ENCODE measurements at regions not wholly inside any gene's neighbourhood (a gene's known extent, or its start where the extent isn't known, plus 50 kb on each side); places are given as distances from the start of the nearest gene placed in this dataset.
A peak's percentile ranks its signal among the peaks of the same experiment; 100 is the strongest.

DNA sequence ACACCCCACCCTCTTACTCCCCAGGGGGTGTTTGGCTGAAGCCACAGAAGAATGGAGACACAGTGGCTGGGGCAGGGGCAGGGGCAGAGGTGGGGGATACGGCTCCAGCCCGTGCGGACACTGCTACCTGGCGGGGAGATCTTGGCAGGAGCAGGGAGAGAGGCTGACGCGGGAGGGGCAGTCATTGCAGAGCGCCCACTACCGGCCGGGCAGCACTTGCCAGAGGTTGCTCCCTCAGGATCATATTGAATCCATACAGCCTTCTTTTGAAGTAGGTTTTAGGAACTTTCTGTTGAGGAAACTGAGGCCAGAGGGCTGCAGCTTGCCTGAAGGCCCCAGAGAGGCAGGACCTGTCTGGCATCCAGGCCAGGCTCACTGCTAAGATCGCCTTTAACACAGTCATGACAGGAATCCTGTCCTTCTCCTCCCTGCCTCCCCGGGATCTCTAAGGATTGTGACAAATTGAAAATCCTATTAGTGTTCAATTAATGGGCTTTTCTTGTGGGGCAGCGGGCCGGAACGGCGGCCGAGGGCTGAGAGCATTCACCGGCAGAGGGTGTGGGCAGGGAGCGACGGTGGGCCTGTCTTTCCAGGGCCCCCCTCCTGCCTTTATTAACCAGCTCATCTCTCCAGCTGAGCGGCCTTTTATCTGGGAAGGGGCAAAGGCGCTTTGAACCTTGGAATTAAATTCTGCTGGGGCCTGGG is 65.5 kb upstream of the WNT4 start:
- TF ChIP-seq, protein P1, sequence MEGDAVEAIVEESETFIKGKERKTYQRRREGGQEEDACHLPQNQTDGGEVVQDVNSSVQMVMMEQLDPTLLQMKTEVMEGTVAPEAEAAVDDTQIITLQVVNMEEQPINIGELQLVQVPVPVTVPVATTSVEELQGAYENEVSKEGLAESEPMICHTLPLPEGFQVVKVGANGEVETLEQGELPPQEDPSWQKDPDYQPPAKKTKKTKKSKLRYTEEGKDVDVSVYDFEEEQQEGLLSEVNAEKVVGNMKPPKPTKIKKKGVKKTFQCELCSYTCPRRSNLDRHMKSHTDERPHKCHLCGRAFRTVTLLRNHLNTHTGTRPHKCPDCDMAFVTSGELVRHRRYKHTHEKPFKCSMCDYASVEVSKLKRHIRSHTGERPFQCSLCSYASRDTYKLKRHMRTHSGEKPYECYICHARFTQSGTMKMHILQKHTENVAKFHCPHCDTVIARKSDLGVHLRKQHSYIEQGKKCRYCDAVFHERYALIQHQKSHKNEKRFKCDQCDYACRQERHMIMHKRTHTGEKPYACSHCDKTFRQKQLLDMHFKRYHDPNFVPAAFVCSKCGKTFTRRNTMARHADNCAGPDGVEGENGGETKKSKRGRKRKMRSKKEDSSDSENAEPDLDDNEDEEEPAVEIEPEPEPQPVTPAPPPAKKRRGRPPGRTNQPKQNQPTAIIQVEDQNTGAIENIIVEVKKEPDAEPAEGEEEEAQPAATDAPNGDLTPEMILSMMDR (IDR thresholded peaks at IDR 0.05; ENCODE audit: low read length): peak; percentile 55; the same call in 1 of the 2 replicates
- TF ChIP-seq EZH2 (IDR thresholded peaks at IDR 0.05; ENCODE audit: borderline replicate concordance, low read length): no peak

Data from OCI-LY1 (cell line).